ENCODE measurements at regions not wholly inside any gene's neighbourhood (a gene's known extent, or its start where the extent isn't known, plus 50 kb on each side); places are given as distances from the start of the nearest gene placed in this dataset.

DNA sequence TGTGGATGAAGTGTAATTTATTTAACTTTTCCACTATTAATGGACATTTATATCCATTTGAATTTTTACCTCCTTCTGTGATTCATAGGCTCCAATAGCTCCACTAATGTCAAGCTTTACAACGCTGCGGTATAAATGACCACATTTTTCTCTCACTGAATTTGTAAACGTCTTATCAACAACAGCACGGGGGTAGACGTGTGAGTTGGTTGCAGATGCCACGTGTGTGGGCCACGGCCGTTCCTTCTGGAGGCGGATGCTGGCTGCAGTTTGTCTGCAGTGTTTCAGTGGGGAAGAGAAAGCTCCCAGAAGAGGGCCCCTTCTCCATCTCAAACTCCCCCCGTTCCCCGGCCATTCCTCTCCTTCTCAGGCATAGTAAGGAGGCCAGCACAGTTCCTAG, 68.2 kb upstream of the XYLT1 start:
- TF ChIP-seq POLR2A (IDR thresholded peaks at IDR 0.05; ENCODE audit: low read depth), result no peak
- TF ChIP-seq, protein P1, sequence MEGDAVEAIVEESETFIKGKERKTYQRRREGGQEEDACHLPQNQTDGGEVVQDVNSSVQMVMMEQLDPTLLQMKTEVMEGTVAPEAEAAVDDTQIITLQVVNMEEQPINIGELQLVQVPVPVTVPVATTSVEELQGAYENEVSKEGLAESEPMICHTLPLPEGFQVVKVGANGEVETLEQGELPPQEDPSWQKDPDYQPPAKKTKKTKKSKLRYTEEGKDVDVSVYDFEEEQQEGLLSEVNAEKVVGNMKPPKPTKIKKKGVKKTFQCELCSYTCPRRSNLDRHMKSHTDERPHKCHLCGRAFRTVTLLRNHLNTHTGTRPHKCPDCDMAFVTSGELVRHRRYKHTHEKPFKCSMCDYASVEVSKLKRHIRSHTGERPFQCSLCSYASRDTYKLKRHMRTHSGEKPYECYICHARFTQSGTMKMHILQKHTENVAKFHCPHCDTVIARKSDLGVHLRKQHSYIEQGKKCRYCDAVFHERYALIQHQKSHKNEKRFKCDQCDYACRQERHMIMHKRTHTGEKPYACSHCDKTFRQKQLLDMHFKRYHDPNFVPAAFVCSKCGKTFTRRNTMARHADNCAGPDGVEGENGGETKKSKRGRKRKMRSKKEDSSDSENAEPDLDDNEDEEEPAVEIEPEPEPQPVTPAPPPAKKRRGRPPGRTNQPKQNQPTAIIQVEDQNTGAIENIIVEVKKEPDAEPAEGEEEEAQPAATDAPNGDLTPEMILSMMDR (IDR thresholded peaks at IDR 0.05), result no peak
- TF ChIP-seq POLR2AphosphoS5 (IDR thresholded peaks at IDR 0.05), result no peak
